Forelimb muscle (tissue), 1 donor: ENCODE measurements at regions not wholly inside any gene's neighbourhood (a gene's known extent, or its start where the extent isn't known, plus 50 kb on each side); places are given as distances from the start of the nearest gene placed in this dataset.
"Not testable (repeated sequence)": the region's sequence is repeated elsewhere in the genome, so short reads cannot be mapped to it uniquely, and the experiment has no call there.

ENCODE experiments used
- DNase-seq: peaks from one replicate; pipeline ENCODE4 v3.0.0-alpha.2; 2013; ENCODE audit warnings: low read depth

GRCh38 chr15:79756365-79756764 is 140.4 kb downstream of the MTHFS start:
- DNase-seq = no peak

DNA sequence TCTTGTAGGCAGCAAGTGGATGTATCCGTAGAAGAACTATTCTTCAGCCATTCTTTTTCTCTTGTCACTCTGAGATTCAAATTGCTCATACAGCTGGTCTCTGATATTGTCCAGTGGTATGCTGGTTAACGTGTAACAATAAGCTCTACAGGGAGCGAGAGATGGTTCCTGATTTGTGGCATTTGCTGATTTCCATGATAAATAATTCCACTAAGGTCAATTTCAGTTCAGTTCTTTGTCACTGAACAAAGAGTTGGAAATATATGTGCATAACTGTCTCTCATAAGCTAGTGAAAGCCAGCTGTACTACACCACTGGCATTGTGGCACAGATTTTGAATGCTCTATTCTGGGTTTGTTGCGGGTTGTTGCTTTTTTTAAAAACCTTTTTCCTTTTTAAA is 131.7 kb downstream of the MTHFS start:
- DNase-seq = no peak

DNA sequence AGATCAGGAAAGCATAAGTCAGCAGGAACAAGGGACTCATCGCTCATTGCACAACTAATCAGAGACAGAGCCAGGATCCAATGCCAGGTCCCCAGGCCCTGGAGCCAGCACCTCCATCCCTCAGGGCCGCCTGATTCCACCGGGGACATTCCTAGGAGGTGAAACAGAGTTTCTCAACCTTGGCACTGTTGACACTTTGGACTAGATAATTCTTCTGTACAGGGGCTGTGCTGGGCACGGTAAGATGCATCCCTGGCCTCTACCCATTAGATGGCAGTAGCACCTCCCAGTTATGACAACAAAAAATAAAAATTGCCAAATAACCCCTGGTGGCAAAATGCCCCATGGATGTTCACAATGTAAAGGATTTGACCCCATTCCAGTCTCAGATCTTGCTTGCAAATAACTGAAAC is 127.7 kb downstream of the MTHFS start:
- DNase-seq = no peak

- no peak for DNase-seq
These were observed 126.7 kb downstream of the MTHFS start for GRCh38 chr15:79769933-79770759.

- no peak for DNase-seq
These were observed 123.7 kb downstream of the MTHFS start for GRCh38 chr15:79773128-79773527.

GRCh38 chr15:79775821-79776220 is 121.0 kb downstream of the MTHFS start:
- DNase-seq = no peak

DNA sequence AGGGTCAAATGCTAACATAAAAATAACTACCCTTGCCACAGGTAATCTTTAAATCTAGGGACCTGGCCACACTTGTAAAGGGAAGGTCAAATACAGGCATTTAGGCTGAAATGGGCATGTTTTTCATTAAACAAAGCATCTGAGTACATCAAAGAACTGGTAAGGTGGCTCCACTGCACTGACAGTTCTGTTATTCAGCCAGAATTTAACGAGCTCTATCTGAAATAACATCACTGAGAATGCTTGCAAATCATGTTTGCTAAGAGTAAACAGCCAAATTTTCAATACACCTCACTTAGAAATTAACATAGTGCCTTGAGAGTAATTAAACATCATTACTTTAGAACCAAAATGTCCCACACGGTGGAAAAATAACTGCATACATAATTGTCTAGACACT is 118.9 kb downstream of the MTHFS start:
- no peak for DNase-seq

- no peak for DNase-seq
These were observed 118.3 kb downstream of the MTHFS start for GRCh38 chr15:79778378-79778990.

- DNase-seq = no peak
These were observed 117.1 kb downstream of the MTHFS start for GRCh38 chr15:79779746-79780145.

GRCh38 chr15:79782307-79782706 is 114.5 kb downstream of the MTHFS start:
- not testable (repeated sequence) for DNase-seq
